ENCODE measurements at regions not wholly inside any gene's neighbourhood (a gene's known extent, or its start where the extent isn't known, plus 50 kb on each side); places are given as distances from the start of the nearest gene placed in this dataset.

- Histone ChIP-seq H3K9me3 (replicated peaks; ENCODE audit: control insufficient read depth, insufficient read depth, low read depth, low read length) (no peaks in the 10 kb centered on the region), H3K9me1 (ENCODE audit: control insufficient read depth, insufficient read depth, low read length) (no peaks in the 10 kb centered on the region), H3K9ac (ENCODE audit: insufficient read depth in 1 of 2, low read depth in 2 of 2, low read length in 2 of 2) (no peak overlapping the region), H3K27ac (ENCODE audit: extremely low read depth, low read depth, low read length) (no peak overlapping the region), H3K79me2 (ENCODE audit: control insufficient read depth, insufficient read depth, low read length) (no peaks in the 10 kb centered on the region), H3K4me3 (no peak overlapping the region), H3K27me3 (ENCODE audit: control insufficient read depth in 2 of 2, insufficient read depth in 2 of 2, low read length in 2 of 2) (no peaks in the 10 kb centered on the region), H3K36me3 (ENCODE audit: control insufficient read depth, insufficient read depth, low read length) (no peaks in the 10 kb centered on the region), H4K20me1 (replicated peaks; ENCODE audit: control insufficient read depth, insufficient read depth, low read length) (no peaks in the 10 kb centered on the region), H3K4me2 (ENCODE audit: insufficient read depth, low read length) (no peak overlapping the region), H3K4me1 (replicated peaks in 1 of 2; ENCODE audit: control insufficient read depth in 2 of 2, insufficient read depth in 2 of 2, low read length in 2 of 2) (no peaks in the 10 kb centered on the region), H2AFZ (ENCODE audit: low read depth, low read length) (no peak overlapping the region)
- WGBS (ENCODE audit: insufficient coverage, low coverage, missing lambda C conversion rate): 3% methylated on average over 2 of the region's 2 CpGs
- ATAC-seq (no peak), DNase-seq (ENCODE audit: extremely low read depth in 1 of 4, low spot score in 3 of 4) (no peak), FAIRE-seq (no peak)
- BruUV-seq (replicated peaks): no TSS peak
- intact Hi-C loops (cut with micrococcal nuclease): no loop called here
- ChIA-PET POLR2A (no interaction called here), CTCF (ENCODE audit: low intra/inter-chr PET ratio) (no interaction called here)
- TF ChIP-seq ZNF384 (IDR thresholded peaks at IDR 0.05; ENCODE audit: low read depth, low read length) (no peak), TBP (optimal IDR thresholded peaks at IDR 0.05; ENCODE audit: low read depth, low read length) (no peak), DNMT1 (IDR thresholded peaks at IDR 0.05) (no peak), RBM15 (IDR thresholded peaks at IDR 0.05; ENCODE audit: insufficient read depth, low read length) (no peak), KLF16 (IDR thresholded peaks at IDR 0.05) (no peak), RAD21 (CRISPR knock-in tag; conservative IDR thresholded peaks at IDR 0.05 in 1 of 2, IDR thresholded peaks at IDR 0.05 in 1 of 2) (no peak), FOXP4 (CRISPR knock-in tag; IDR thresholded peaks at IDR 0.05; ENCODE audit: borderline replicate concordance) (no peak)
- in situ Hi-C loops (cut with MboI): no loop called here
These were observed 180.3 kb upstream of the PPARGC1A start for GRCh38 chr4:24070117-24070516.
